Epithelial cell of esophagus (primary cell): ENCODE measurements at regions not wholly inside any gene's neighbourhood (a gene's known extent, or its start where the extent isn't known, plus 50 kb on each side); places are given as distances from the start of the nearest gene placed in this dataset.

ENCODE experiments used
- DNase-seq: peaks from one replicate; pipeline ENCODE4 v3.0.0; 2010; ENCODE audit warnings: low read depth
- H3K4me3 ChIP-seq: 2 replicates; pipeline ENCODE4 v1.5.1; 2011; ENCODE audit warnings: mild to moderate bottlenecking, low read length, control low read depth
- CTCF ChIP-seq: IDR thresholded peaks from 2 replicates; pipeline ENCODE4 v1.5.1; 2011; ENCODE audit warnings: low read depth, mild to moderate bottlenecking, low read length, control low read depth, inconsistent platforms; ENCODE audit not compliant: insufficient read depth; ENCODE audit errors: missing control alignments

GRCh38 chr2:146119586-146119985, 1599.7 kb upstream of the ZEB2 start:
- no peak overlapping the region for H3K4me3 ChIP-seq
- no peak for TF ChIP-seq CTCF
- DNase-seq, result peak; percentile 30

- DNase-seq, result peak; percentile 50
- no peak for TF ChIP-seq CTCF
- no peak overlapping the region for H3K4me3 ChIP-seq
These were observed 1589.1 kb upstream of the ZEB2 start for GRCh38 chr2:146108993-146109392.

GRCh38 chr2:146094185-146094584, 1574.3 kb upstream of the ZEB2 start:
- no peak for TF ChIP-seq CTCF

GRCh38 chr2:146081459-146081858, 1561.5 kb upstream of the ZEB2 start:
- no peak for DNase-seq
- TF ChIP-seq CTCF, result no peak
- no peak overlapping the region for H3K4me3 ChIP-seq

More at GRCh38 chr2:146094185-146094584, 1574.3 kb upstream of the ZEB2 start:
- DNase-seq, result no peak
- H3K4me3 ChIP-seq, result no peak overlapping the region

GRCh38 chr2:146080925-146081324, 1561.0 kb upstream of the ZEB2 start:
- DNase-seq, result no peak
- no peak for TF ChIP-seq CTCF
- no peak overlapping the region for H3K4me3 ChIP-seq

- TF ChIP-seq CTCF, result no peak
- DNase-seq, result peak; percentile 58
- no peak overlapping the region for H3K4me3 ChIP-seq
These were observed 1559.3 kb upstream of the ZEB2 start for GRCh38 chr2:146079216-146079615.

GRCh38 chr2:146077156-146077555, 1557.2 kb upstream of the ZEB2 start:
- DNase-seq, result peak; percentile 24
- no peak overlapping the region for H3K4me3 ChIP-seq
- TF ChIP-seq CTCF, result no peak
